Neural cell (in vitro differentiated cells): ENCODE measurements at regions not wholly inside any gene's neighbourhood (a gene's known extent, or its start where the extent isn't known, plus 50 kb on each side); places are given as distances from the start of the nearest gene placed in this dataset.

Experiments used
- EP300 ChIP-seq: fragments of 450-650 bp; conservative IDR thresholded peaks from 2 replicates; pipeline ENCODE4 v1.6.1; 2014; ENCODE audit warnings: antibody characterized with exemption, mild to moderate bottlenecking, moderate library complexity; ENCODE audit not compliant: poor library complexity, severe bottlenecking
- MXI1 ChIP-seq: fragments of 450-650 bp; conservative IDR thresholded peaks from 2 replicates; pipeline ENCODE4 v1.6.1; 2014; ENCODE audit warnings: antibody characterized with exemption, mild to moderate bottlenecking; ENCODE audit not compliant: poor library complexity, severe bottlenecking
- TF ChIP-seq, protein P1 (sequence below): fragments of 450-650 bp; IDR thresholded peaks from 2 replicates; pipeline ENCODE4 v1.5.1; 2014; ENCODE audit warnings: antibody characterized with exemption, mild to moderate bottlenecking, moderate library complexity; ENCODE audit not compliant: poor library complexity, severe bottlenecking

DNA sequence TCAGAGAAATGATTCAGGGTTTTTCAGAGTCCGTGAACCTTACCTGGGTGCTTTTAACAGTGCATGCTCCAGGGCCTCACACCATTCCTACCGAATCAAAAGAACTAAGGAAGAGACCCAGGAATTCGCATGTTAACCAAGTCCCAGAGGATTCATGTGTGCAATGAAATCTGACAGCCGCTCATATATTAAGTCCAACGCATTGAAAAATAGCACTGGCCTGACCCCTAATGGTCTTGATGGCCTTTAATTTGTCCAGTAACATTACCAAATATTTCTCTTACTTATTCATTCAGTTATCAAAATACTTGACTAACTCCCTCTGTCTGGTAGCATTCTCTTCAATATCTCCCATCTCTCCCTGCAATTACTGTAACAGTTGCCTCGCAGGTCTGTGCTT lies 55.0 kb upstream of the MARCHF11 start:
- TF ChIP-seq, protein P1, sequence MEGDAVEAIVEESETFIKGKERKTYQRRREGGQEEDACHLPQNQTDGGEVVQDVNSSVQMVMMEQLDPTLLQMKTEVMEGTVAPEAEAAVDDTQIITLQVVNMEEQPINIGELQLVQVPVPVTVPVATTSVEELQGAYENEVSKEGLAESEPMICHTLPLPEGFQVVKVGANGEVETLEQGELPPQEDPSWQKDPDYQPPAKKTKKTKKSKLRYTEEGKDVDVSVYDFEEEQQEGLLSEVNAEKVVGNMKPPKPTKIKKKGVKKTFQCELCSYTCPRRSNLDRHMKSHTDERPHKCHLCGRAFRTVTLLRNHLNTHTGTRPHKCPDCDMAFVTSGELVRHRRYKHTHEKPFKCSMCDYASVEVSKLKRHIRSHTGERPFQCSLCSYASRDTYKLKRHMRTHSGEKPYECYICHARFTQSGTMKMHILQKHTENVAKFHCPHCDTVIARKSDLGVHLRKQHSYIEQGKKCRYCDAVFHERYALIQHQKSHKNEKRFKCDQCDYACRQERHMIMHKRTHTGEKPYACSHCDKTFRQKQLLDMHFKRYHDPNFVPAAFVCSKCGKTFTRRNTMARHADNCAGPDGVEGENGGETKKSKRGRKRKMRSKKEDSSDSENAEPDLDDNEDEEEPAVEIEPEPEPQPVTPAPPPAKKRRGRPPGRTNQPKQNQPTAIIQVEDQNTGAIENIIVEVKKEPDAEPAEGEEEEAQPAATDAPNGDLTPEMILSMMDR = no peak
- TF ChIP-seq EP300 (no peak), MXI1 (no peak)
